ENCODE measurements at regions not wholly inside any gene's neighbourhood (a gene's known extent, or its start where the extent isn't known, plus 50 kb on each side); places are given as distances from the start of the nearest gene placed in this dataset.

GRCh38 chr12:125515887-125516286, 450.7 kb downstream of the AACS start:
- TF ChIP-seq CTCF (conservative IDR thresholded peaks at IDR 0.05; ENCODE audit: low read length) (no peak), EZH2phosphoT487 (IDR thresholded peaks at IDR 0.05; ENCODE audit: borderline replicate concordance, low read depth, low read length) (no peak)
